GM23338 (cell line): ENCODE measurements at regions not wholly inside any gene's neighbourhood (a gene's known extent, or its start where the extent isn't known, plus 50 kb on each side); places are given as distances from the start of the nearest gene placed in this dataset.

ENCODE experiments used
- ATAC-seq: fragments of 200-7000 bp; cut with Tn5 transposase; 3 replicates; pipeline ENCODE4 v1.9.1; 2020
- DNase-seq: peaks from one replicate; pipeline ENCODE4 v3.0.0-alpha.2; 2015; ENCODE audit warnings: low spot score
- H2AFZ ChIP-seq: fragments of 200-600 bp; sonication (generic); 2 replicates; pipeline ENCODE4 v1.8.0; 2016; ENCODE audit warnings: antibody characterized with exemption, mild to moderate bottlenecking, moderate library complexity
- H3F3A ChIP-seq: fragments of 200-600 bp; sonication (generic); replicated peaks from 2 replicates; pipeline ENCODE4 v1.8.0; 2017; ENCODE audit warnings: antibody characterized with exemption, mixed run types, low read depth
- H3K27ac ChIP-seq: fragments of 200-600 bp; sonication (generic); 2 replicates; pipeline ENCODE4 v1.6.1; 2016; ENCODE audit warnings: low read depth
- H3K27me3 ChIP-seq: fragments of 200-600 bp; sonication (generic); 2 replicates; pipeline ENCODE4 v1.8.0; 2016; ENCODE audit warnings: mild to moderate bottlenecking, mixed run types, moderate library complexity; ENCODE audit not compliant: insufficient read depth
- H3K36me3 ChIP-seq: fragments of 200-600 bp; sonication (generic); 2 replicates; pipeline ENCODE4 v1.8.0; 2016; ENCODE audit warnings: mild to moderate bottlenecking; ENCODE audit not compliant: insufficient read depth
- H3K4me1 ChIP-seq: fragments of 200-600 bp; sonication (generic); 2 replicates; pipeline ENCODE4 v1.8.0; 2016; ENCODE audit warnings: mild to moderate bottlenecking, moderate library complexity; ENCODE audit not compliant: insufficient read depth
- H3K4me2 ChIP-seq: fragments of 200-600 bp; sonication (generic); 2 replicates; pipeline ENCODE4 v1.7.1; 2017; ENCODE audit warnings: mixed run types
- H3K4me3 ChIP-seq: fragments of 200-600 bp; sonication (generic); 2 replicates; pipeline ENCODE4 v1.6.1; 2016; ENCODE audit warnings: mixed run types
- H3K79me2 ChIP-seq: fragments of 200-600 bp; sonication (generic); replicated peaks from 2 replicates; pipeline ENCODE4 v1.8.0; 2017; ENCODE audit warnings: mild to moderate bottlenecking; ENCODE audit not compliant: insufficient read depth
- H3K9me2 ChIP-seq: fragments of 200-600 bp; sonication (generic); 2 replicates; pipeline ENCODE4 v1.8.0; 2017; ENCODE audit not compliant: insufficient read depth
- H4K20me1 ChIP-seq: fragments of 200-600 bp; sonication (generic); replicated peaks from 2 replicates; pipeline ENCODE4 v1.8.0; 2017; ENCODE audit warnings: mild to moderate bottlenecking; ENCODE audit not compliant: insufficient read depth
- H3K27ac Mint-ChIP-seq: 2 replicates; pipeline ENCODE4 v1.8.0; 2020; ENCODE audit warnings: inconsistent platforms, mild to moderate bottlenecking, moderate library complexity, mixed read lengths
- H3K27me3 Mint-ChIP-seq: 3 replicates; pipeline ENCODE4 v1.8.0; 2022; ENCODE audit warnings: low read depth, mild to moderate bottlenecking, moderate library complexity, mixed read lengths, inconsistent platforms; ENCODE audit not compliant: insufficient read depth, poor library complexity
- H3K36me3 Mint-ChIP-seq: 3 replicates; pipeline ENCODE4 v1.8.0; 2021; ENCODE audit warnings: low read depth, mild to moderate bottlenecking, inconsistent platforms, moderate library complexity, mixed read lengths
- H3K4me1 Mint-ChIP-seq: 3 replicates; pipeline ENCODE4 v1.8.0; 2020; ENCODE audit warnings: mild to moderate bottlenecking, inconsistent platforms, mixed read lengths
- H3K4me3 Mint-ChIP-seq: 3 replicates; pipeline ENCODE4 v1.8.0; 2021; ENCODE audit warnings: moderate library complexity, mild to moderate bottlenecking, inconsistent platforms, mixed read lengths
- H3K9me3 Mint-ChIP-seq: 3 replicates; pipeline ENCODE4 v1.8.0; 2020; ENCODE audit warnings: moderate library complexity, mild to moderate bottlenecking, inconsistent platforms, mixed read lengths
- CREB1 ChIP-seq: fragments of 250-450 bp; sonication (Bioruptor Pico); IDR thresholded peaks from 2 replicates; pipeline ENCODE4 v1.5.0; 2020; ENCODE audit warnings: low read depth, mild to moderate bottlenecking, moderate library complexity
- EZH2phosphoT487 ChIP-seq: fragments of 200-600 bp; sonication (generic); IDR thresholded peaks from one replicate; pipeline ENCODE4 v1.8.1; 2018; ENCODE audit warnings: antibody characterized with exemption; ENCODE audit not compliant: unreplicated experiment
- POLR2AphosphoS5 ChIP-seq: IDR thresholded peaks from 2 replicates; pipeline ENCODE4 v1.6.1; 2016; ENCODE audit warnings: antibody characterized with exemption, low read depth
- STAT1 ChIP-seq: IDR thresholded peaks from one replicate; pipeline ENCODE4 v1.6.1; 2016; ENCODE audit warnings: antibody characterized with exemption; ENCODE audit not compliant: unreplicated experiment
- TF ChIP-seq, protein P1 (sequence below): fragments of 250-450 bp; sonication (Bioruptor Pico); IDR thresholded peaks from 2 replicates; pipeline ENCODE4 v1.5.0; 2020; ENCODE audit warnings: mild to moderate bottlenecking, moderate library complexity
- TF ChIP-seq, protein P2 (sequence below), 2 experiments: fragments of 200-600 bp in 1 of 2; sonication (generic) in 1 of 2; conservative IDR thresholded peaks; 2 replicates each; pipeline versions ENCODE4 v1.5.1 to v1.6.1; 2016 to 2017; ENCODE audit warnings: antibody characterized with exemption in 2 of 2, low read depth in 2 of 2, mild to moderate bottlenecking in 2 of 2, moderate library complexity in 1 of 2
- TF ChIP-seq, protein P3 (sequence below): IDR thresholded peaks from 2 replicates; pipeline ENCODE4 v1.6.1; 2016; ENCODE audit warnings: antibody characterized with exemption

DNA sequence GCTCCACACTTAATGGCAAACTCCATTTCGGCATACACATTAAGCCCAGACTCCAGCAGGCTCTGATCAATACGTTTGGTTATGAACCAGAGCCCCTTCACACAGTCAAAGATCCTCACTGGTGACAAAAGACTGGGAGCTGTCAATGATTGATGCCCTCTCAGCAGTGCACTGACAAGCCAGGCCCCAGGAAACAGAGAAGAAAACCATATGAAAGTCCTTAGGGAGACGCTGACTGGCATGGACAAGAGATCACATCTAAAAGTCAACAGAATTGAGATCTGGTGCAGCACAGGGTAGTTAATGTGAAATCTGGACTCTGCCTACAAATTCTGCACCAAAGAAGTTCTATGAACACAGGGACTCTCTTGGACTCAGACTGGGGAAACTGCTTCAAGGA, 600.9 kb upstream of the NRP1 start (continued):
- no peak for TF ChIP-seq POLR2AphosphoS5
- TF ChIP-seq, protein P1, sequence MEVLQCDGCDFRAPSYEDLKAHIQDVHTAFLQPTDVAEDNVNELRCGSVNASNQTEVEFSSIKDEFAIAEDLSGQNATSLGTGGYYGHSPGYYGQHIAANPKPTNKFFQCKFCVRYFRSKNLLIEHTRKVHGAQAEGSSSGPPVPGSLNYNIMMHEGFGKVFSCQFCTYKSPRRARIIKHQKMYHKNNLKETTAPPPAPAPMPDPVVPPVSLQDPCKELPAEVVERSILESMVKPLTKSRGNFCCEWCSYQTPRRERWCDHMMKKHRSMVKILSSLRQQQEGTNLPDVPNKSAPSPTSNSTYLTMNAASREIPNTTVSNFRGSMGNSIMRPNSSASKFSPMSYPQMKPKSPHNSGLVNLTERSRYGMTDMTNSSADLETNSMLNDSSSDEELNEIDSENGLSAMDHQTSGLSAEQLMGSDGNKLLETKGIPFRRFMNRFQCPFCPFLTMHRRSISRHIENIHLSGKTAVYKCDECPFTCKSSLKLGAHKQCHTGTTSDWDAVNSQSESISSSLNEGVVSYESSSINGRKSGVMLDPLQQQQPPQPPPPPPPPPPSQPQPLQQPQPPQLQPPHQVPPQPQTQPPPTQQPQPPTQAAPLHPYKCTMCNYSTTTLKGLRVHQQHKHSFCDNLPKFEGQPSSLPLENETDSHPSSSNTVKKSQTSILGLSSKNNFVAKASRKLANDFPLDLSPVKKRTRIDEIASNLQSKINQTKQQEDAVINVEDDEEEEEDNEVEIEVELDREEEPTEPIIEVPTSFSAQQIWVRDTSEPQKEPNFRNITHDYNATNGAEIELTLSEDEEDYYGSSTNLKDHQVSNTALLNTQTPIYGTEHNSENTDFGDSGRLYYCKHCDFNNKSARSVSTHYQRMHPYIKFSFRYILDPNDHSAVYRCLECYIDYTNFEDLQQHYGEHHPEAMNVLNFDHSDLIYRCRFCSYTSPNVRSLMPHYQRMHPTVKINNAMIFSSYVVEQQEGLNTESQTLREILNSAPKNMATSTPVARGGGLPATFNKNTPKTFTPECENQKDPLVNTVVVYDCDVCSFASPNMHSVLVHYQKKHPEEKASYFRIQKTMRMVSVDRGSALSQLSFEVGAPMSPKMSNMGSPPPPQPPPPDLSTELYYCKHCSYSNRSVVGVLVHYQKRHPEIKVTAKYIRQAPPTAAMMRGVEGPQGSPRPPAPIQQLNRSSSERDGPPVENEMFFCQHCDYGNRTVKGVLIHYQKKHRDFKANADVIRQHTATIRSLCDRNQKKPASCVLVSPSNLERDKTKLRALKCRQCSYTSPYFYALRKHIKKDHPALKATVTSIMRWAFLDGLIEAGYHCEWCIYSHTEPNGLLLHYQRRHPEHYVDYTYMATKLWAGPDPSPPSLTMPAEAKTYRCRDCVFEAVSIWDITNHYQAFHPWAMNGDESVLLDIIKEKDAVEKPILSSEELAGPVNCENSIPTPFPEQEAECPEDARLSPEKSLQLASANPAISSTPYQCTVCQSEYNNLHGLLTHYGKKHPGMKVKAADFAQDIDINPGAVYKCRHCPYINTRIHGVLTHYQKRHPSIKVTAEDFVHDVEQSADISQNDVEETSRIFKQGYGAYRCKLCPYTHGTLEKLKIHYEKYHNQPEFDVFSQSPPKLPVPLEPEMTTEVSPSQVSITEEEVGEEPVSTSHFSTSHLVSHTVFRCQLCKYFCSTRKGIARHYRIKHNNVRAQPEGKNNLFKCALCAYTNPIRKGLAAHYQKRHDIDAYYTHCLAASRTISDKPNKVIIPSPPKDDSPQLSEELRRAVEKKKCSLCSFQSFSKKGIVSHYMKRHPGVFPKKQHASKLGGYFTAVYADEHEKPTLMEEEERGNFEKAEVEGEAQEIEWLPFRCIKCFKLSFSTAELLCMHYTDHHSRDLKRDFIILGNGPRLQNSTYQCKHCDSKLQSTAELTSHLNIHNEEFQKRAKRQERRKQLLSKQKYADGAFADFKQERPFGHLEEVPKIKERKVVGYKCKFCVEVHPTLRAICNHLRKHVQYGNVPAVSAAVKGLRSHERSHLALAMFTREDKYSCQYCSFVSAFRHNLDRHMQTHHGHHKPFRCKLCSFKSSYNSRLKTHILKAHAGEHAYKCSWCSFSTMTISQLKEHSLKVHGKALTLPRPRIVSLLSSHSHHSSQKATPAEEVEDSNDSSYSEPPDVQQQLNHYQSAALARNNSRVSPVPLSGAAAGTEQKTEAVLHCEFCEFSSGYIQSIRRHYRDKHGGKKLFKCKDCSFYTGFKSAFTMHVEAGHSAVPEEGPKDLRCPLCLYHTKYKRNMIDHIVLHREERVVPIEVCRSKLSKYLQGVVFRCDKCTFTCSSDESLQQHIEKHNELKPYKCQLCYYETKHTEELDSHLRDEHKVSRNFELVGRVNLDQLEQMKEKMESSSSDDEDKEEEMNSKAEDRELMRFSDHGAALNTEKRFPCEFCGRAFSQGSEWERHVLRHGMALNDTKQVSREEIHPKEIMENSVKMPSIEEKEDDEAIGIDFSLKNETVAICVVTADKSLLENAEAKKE (CRISPR knock-in tag), result no peak

DNA sequence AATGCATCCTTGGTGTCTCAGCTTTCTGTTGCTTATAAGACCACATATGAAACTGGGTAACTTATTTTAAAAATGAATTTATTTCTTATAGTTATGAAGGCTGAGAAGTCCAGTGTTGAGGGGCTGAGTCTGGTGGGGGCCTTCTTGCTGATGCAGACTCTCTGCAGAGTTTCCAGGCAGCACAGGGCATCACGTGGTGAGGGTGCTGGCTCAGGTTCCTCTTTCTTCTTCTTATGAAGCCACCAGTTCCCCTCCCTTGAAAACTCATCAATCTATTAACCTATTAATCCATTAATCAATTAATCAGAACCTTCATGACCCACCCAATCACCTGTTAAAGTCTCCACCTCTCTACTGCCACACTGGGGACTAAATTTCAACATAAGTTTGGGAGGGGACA, 595.6 kb upstream of the NRP1 start:
- Histone ChIP-seq H3K4me1 (no peaks in the 10 kb centered on the region), H3K4me3 (no peak overlapping the region)
- TF ChIP-seq, protein P1 (CRISPR knock-in tag), result no peak
- TF ChIP-seq CREB1 (CRISPR knock-in tag) (no peak), STAT1 (no peak), POLR2AphosphoS5 (no peak), EZH2phosphoT487 (no peak)
- TF ChIP-seq, protein P2, sequence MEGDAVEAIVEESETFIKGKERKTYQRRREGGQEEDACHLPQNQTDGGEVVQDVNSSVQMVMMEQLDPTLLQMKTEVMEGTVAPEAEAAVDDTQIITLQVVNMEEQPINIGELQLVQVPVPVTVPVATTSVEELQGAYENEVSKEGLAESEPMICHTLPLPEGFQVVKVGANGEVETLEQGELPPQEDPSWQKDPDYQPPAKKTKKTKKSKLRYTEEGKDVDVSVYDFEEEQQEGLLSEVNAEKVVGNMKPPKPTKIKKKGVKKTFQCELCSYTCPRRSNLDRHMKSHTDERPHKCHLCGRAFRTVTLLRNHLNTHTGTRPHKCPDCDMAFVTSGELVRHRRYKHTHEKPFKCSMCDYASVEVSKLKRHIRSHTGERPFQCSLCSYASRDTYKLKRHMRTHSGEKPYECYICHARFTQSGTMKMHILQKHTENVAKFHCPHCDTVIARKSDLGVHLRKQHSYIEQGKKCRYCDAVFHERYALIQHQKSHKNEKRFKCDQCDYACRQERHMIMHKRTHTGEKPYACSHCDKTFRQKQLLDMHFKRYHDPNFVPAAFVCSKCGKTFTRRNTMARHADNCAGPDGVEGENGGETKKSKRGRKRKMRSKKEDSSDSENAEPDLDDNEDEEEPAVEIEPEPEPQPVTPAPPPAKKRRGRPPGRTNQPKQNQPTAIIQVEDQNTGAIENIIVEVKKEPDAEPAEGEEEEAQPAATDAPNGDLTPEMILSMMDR (conservative IDR thresholded peaks at IDR 0.05; ENCODE audit: low read depth in 2 of 2), result no peak
- TF ChIP-seq, protein P3, sequence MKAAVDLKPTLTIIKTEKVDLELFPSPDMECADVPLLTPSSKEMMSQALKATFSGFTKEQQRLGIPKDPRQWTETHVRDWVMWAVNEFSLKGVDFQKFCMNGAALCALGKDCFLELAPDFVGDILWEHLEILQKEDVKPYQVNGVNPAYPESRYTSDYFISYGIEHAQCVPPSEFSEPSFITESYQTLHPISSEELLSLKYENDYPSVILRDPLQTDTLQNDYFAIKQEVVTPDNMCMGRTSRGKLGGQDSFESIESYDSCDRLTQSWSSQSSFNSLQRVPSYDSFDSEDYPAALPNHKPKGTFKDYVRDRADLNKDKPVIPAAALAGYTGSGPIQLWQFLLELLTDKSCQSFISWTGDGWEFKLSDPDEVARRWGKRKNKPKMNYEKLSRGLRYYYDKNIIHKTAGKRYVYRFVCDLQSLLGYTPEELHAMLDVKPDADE, result no peak

More for the DNA sequence above, 595.6 kb upstream of the NRP1 start:
- H3K36me3 ChIP-seq, result no peaks in the 10 kb centered on the region
- DNase-seq (no peak), ATAC-seq (no peak)
- H3F3A ChIP-seq, result no peaks in the 10 kb centered on the region
- peaks cover 10% of the 10 kb centered on the region; the same call in 1 of the 2 replicates for H3K9me2 ChIP-seq
- no peak overlapping the region for H3K27ac ChIP-seq
- H3K27me3 ChIP-seq, result no peaks in the 10 kb centered on the region
- no peak overlapping the region for H3K4me2 ChIP-seq
- no peaks in the 10 kb centered on the region; the same call in 2 of the 3 replicates for H3K9me3 Mint-ChIP-seq
- peaks cover 13% of the 10 kb centered on the region; the same call in 2 of the 3 replicates for H3K4me1 Mint-ChIP-seq
- H4K20me1 ChIP-seq, result no peaks in the 10 kb centered on the region
- no peaks in the 10 kb centered on the region for H3K36me3 Mint-ChIP-seq
- H3K27ac Mint-ChIP-seq, result no peak overlapping the region
- H3K4me3 Mint-ChIP-seq, result no peak overlapping the region
- no peaks in the 10 kb centered on the region for H3K27me3 Mint-ChIP-seq
- H3K79me2 ChIP-seq, result no peaks in the 10 kb centered on the region
- H2AFZ ChIP-seq, result no peak overlapping the region
